Hypothalamus (tissue), 51 donors: ENCODE measurements at regions not wholly inside any gene's neighbourhood (a gene's known extent, or its start where the extent isn't known, plus 50 kb on each side); places are given as distances from the start of the nearest gene placed in this dataset.
"Not testable (repeated sequence)": the region's sequence is repeated elsewhere in the genome, so short reads cannot be mapped to it uniquely, and the experiment has no call there.

Source experiments
- DNase-seq, 51 donors: peaks; one replicate each; lab custom pipeline; 2025; lab: John Stamatoyannopoulos, UW

- no peak for DNase-seq
Observed at GRCh38 chr12:46711756-46712155, 114.0 kb downstream of the SLC38A4 start.

- DNase-seq: no peak
Observed at GRCh38 chr12:46710125-46710743, 115.6 kb downstream of the SLC38A4 start.

- DNase-seq: no peak
Observed at GRCh38 chr12:46702581-46703344, 123.0 kb downstream of the SLC38A4 start.

GRCh38 chr12:46701356-46701755, 124.4 kb downstream of the SLC38A4 start:
- DNase-seq: no peak

GRCh38 chr12:46699986-46700385, 125.8 kb downstream of the SLC38A4 start:
- no peak for DNase-seq

- no peak for DNase-seq
Observed at GRCh38 chr12:46698003-46698402, 127.8 kb downstream of the SLC38A4 start.

GRCh38 chr12:46693518-46693917, 132.3 kb downstream of the SLC38A4 start:
- DNase-seq: no peak

- no peak for DNase-seq
Observed at GRCh38 chr12:46693034-46693433, 132.8 kb downstream of the SLC38A4 start.

GRCh38 chr12:46692606-46693005, 133.2 kb downstream of the SLC38A4 start:
- DNase-seq: no peak

GRCh38 chr12:46686267-46686942, 139.4 kb downstream of the SLC38A4 start:
- no peak for DNase-seq

GRCh38 chr12:46684243-46684642, 141.6 kb downstream of the SLC38A4 start:
- not testable (repeated sequence) for DNase-seq

- DNase-seq: no peak
Observed at GRCh38 chr12:46682148-46682547, 143.6 kb downstream of the SLC38A4 start.

GRCh38 chr12:46680506-46680905, 145.3 kb downstream of the SLC38A4 start:
- DNase-seq: no peak

- DNase-seq: no peak
Observed at GRCh38 chr12:46679754-46680153, 146.0 kb downstream of the SLC38A4 start.

- no peak for DNase-seq
Observed at GRCh38 chr12:46678426-46678825, 147.4 kb downstream of the SLC38A4 start.

- DNase-seq: no peak
Observed at GRCh38 chr12:46677749-46678148, 148.0 kb downstream of the SLC38A4 start.

- no peak for DNase-seq
Observed at GRCh38 chr12:46676797-46677520, 148.8 kb downstream of the SLC38A4 start.

GRCh38 chr12:46676396-46676795, 149.4 kb downstream of the SLC38A4 start:
- no peak for DNase-seq

- no peak for DNase-seq
Observed at GRCh38 chr12:46675736-46676135, 150.1 kb downstream of the SLC38A4 start.

- no peak for DNase-seq
Observed at GRCh38 chr12:46674800-46675199, 151.0 kb downstream of the SLC38A4 start.

- DNase-seq: no peak
Observed at GRCh38 chr12:46674129-46674528, 151.7 kb downstream of the SLC38A4 start.
